ENCODE measurements at regions not wholly inside any gene's neighbourhood (a gene's known extent, or its start where the extent isn't known, plus 50 kb on each side); places are given as distances from the start of the nearest gene placed in this dataset.

- no peak for TF ChIP-seq CTCF (conservative IDR thresholded peaks at IDR 0.05; ENCODE audit: low read depth)
- no peak overlapping the region for H3K27ac ChIP-seq
- ChIA-PET CTCF (no interaction called here), POLR2A (ENCODE audit: low non-redundant PET) (no interaction called here)
- DNase-seq (ENCODE audit: low spot score), result no peak
Observed at GRCh38 chr17:69719474-69720048, 305.1 kb downstream of the MAP2K6 start.

GRCh38 chr17:69722518-69722917, 308.0 kb downstream of the MAP2K6 start:
- ChIA-PET POLR2A (ENCODE audit: low non-redundant PET) (no interaction called here), CTCF (interaction anchor here (1.1 to 1.8 kb wide), 2 partner anchors 11 to 115 kb away, joined by 3 to 5 read pairs; no protein-coding TSS in a partner anchor)
- TF ChIP-seq CTCF (conservative IDR thresholded peaks at IDR 0.05; ENCODE audit: low read depth), result no peak
- H3K27ac ChIP-seq, result no peak overlapping the region
- no peak for DNase-seq (ENCODE audit: low spot score)

- POLR2A ChIA-PET (ENCODE audit: low non-redundant PET), result no interaction called here
- DNase-seq (ENCODE audit: low spot score), result no peak
- no peak for TF ChIP-seq CTCF (conservative IDR thresholded peaks at IDR 0.05; ENCODE audit: low read depth)
- CTCF ChIA-PET, result interaction anchor here (0.5 to 1.8 kb wide), 4 partner anchors 10 to 1756 kb away, joined by 3 to 5 read pairs (median 4); no protein-coding TSS in a partner anchor
- H3K27ac ChIP-seq, result no peak overlapping the region
Observed at GRCh38 chr17:69723316-69723715, 308.8 kb downstream of the MAP2K6 start.

- no peak overlapping the region for H3K27ac ChIP-seq
- no peak for DNase-seq (ENCODE audit: low spot score)
- ChIA-PET POLR2A (ENCODE audit: low non-redundant PET) (no interaction called here), CTCF (interaction anchor here (0.5 to 1.8 kb wide), 4 partner anchors 10 to 1757 kb away, joined by 3 to 5 read pairs (median 4); no protein-coding TSS in a partner anchor)
- TF ChIP-seq CTCF (conservative IDR thresholded peaks at IDR 0.05; ENCODE audit: low read depth), result no peak
Observed at GRCh38 chr17:69723741-69724140, 309.2 kb downstream of the MAP2K6 start.

- ChIA-PET POLR2A (ENCODE audit: low non-redundant PET) (no interaction called here), CTCF (no interaction called here)
- DNase-seq (ENCODE audit: low spot score), result no peak
- no peak overlapping the region for H3K27ac ChIP-seq
- TF ChIP-seq CTCF (conservative IDR thresholded peaks at IDR 0.05; ENCODE audit: low read depth), result no peak
Observed at GRCh38 chr17:69724238-69724637, 309.7 kb downstream of the MAP2K6 start.

- no peak for DNase-seq (ENCODE audit: low spot score)
- POLR2A ChIA-PET (ENCODE audit: low non-redundant PET), result no interaction called here
- CTCF ChIA-PET, result no interaction called here
- H3K27ac ChIP-seq, result no peak overlapping the region
- no peak for TF ChIP-seq CTCF (conservative IDR thresholded peaks at IDR 0.05; ENCODE audit: low read depth)
Observed at GRCh38 chr17:69725146-69725545, 310.6 kb downstream of the MAP2K6 start.

Data from RWPE1 (cell line).